Body of pancreas (tissue), 4 donors: ENCODE measurements at regions not wholly inside any gene's neighbourhood (a gene's known extent, or its start where the extent isn't known, plus 50 kb on each side); places are given as distances from the start of the nearest gene placed in this dataset.

Experiments used
- ATAC-seq: fragments of 150-250 bp; one replicate; pipeline ENCODE4 v1.9.1; 2016
- DNase-seq, 4 donors: peaks; one replicate each; pipeline ENCODE4 v3.0.0-alpha.2; 2019
- H3K27ac ChIP-seq, 4 donors: fragments of 200-600 bp; sonication (generic); 1 replicate in 3 of 4; 2 replicates in 1 of 4; pipeline versions ENCODE4 v1.5.1 to v1.6.1; 2016 to 2019; ENCODE audit warnings: mild to moderate bottlenecking in 1 of 4, mixed read lengths in 1 of 4, moderate library complexity in 1 of 4
- H3K27me3 ChIP-seq, 2 donors: fragments of 200-600 bp; sonication (generic); one replicate each; pipeline ENCODE4 v1.6.0; 2016; ENCODE audit warnings: mild to moderate bottlenecking in 1 of 2
- H3K36me3 ChIP-seq, 2 donors: fragments of 200-600 bp; sonication (generic); replicated peaks in 1 of 2; 2 replicates each; pipeline ENCODE4 v1.5.1; 2016; ENCODE audit warnings: low read depth in 2 of 2; ENCODE audit not compliant: insufficient read depth in 1 of 2
- H3K4me1 ChIP-seq: fragments of 200-600 bp; sonication (generic); one replicate; pipeline ENCODE4 v1.6.0; 2016
- H3K4me3 ChIP-seq, 2 donors: fragments of 200-600 bp; sonication (generic); 1 replicate in 1 of 2; 2 replicates in 1 of 2; pipeline ENCODE4 v1.5.1; 2016 to 2019
- H3K9me3 ChIP-seq, 3 donors: fragments of 200-600 bp; sonication (generic); 1 replicate in 2 of 3; 2 replicates in 1 of 3; pipeline ENCODE4 v1.5.1; 2016
- POLR2A ChIP-seq, 3 donors: fragments of 450-650 bp; IDR thresholded peaks; one replicate each; pipeline ENCODE4 v1.6.1; 2016; ENCODE audit warnings: antibody characterized with exemption in 3 of 3, mild to moderate bottlenecking in 2 of 3
- WGBS, 2 donors: methylation state at CpG; one replicate each; pipeline ENCODE4 v1.1.5; 2017; 5-methylcytosine and 5-hydroxymethylcytosine counted together
- intact Hi-C: fragments of 100-400 bp; cut with DNase I; formaldehyde crosslinking; loops from one replicate; pipeline ENCODE4 v1.15.1; 2023
- TF ChIP-seq, protein P1 (sequence below), 7 experiments: fragments of 450-650 bp in 4 of 7; fragments of 200-600 bp in 3 of 7; sonication (generic) in 3 of 7; IDR thresholded peaks; one replicate each; pipeline ENCODE4 v1.5.1; 2016 to 2019; ENCODE audit warnings: antibody characterized with exemption in 7 of 7

DNA sequence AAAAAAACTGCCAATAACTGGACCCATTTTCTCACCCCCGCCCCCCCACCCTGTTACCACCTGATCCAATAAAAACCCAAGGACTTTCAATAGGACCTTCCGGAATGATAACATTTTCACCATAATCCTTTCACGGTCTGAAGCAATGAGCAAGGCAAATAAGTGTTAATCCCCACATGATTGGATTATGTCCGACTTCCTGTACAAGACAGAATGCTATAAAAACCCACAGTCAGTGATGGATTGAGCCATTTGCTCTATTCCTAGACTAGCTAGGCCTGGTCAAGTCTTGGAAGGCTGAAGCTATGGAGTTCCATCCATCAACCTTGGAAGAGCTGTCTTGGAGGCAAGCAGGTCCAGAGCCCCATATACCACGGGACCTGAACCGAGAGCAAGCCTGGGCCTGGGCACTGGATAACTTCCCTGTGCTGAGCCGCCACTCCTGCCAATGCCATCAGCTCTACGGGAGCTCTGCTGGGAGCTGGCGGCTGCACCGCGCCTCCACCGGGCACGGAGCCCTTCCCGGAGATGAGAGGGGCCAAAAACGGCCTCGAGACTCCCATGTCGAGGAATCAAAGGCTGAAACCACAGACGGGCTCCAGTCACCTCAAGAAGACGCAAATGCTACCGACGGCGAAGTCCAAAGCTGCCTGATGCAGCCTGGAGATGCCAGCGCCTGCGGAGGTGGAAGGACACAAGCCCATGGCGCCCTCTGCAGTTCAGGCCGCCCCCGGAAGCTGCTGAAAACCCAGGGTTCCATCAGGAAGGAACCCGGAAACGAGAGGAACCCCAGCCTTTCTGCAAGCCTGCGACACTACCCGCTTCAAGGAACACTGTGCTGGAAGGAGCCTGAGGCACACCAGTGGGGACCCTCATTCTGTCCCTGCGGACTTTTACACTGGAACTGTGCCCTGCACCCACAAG, 69.2 kb downstream of the ANXA2R start:
- H3K4me3 ChIP-seq: no peak overlapping the region
- DNase-seq (no peak), ATAC-seq (no peak)
- no peaks in the 10 kb centered on the region for H3K27me3 ChIP-seq
- TF ChIP-seq POLR2A (IDR thresholded peaks at IDR 0.05): no peak
- TF ChIP-seq, protein P1, sequence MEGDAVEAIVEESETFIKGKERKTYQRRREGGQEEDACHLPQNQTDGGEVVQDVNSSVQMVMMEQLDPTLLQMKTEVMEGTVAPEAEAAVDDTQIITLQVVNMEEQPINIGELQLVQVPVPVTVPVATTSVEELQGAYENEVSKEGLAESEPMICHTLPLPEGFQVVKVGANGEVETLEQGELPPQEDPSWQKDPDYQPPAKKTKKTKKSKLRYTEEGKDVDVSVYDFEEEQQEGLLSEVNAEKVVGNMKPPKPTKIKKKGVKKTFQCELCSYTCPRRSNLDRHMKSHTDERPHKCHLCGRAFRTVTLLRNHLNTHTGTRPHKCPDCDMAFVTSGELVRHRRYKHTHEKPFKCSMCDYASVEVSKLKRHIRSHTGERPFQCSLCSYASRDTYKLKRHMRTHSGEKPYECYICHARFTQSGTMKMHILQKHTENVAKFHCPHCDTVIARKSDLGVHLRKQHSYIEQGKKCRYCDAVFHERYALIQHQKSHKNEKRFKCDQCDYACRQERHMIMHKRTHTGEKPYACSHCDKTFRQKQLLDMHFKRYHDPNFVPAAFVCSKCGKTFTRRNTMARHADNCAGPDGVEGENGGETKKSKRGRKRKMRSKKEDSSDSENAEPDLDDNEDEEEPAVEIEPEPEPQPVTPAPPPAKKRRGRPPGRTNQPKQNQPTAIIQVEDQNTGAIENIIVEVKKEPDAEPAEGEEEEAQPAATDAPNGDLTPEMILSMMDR (IDR thresholded peaks at IDR 0.05): no peak
- no peaks in the 10 kb centered on the region for H3K36me3 ChIP-seq
- H3K27ac ChIP-seq: no peak overlapping the region
- no peaks in the 10 kb centered on the region for H3K4me1 ChIP-seq
- WGBS, 2 donors: 65 to 68% methylated on average over 18 to 30 of the region's 32 CpGs
- no peaks in the 10 kb centered on the region for H3K9me3 ChIP-seq
- intact Hi-C loops: no loop called here

DNA sequence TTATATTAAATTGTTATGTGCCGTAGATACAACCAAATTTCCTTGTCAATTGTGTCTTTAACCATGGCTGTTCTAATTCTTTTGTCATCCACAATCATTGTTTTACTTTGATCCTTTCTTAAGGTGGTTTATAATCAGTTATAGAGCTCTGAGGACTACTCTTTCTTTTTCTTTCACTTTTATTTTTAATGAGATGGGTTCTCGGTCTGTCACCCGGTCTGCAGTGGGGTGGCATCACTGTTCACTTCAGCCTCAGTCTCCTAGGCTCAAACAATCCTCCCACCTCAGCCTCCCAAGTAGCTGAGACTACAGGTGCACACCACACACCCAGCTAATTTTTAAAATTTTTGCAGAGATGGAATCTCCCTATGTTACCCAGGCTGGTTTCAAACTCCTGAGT, 74.2 kb downstream of the ANXA2R start:
- Histone ChIP-seq H3K36me3 (no peaks in the 10 kb centered on the region), H3K27me3 (no peaks in the 10 kb centered on the region), H3K4me3 (no peak overlapping the region), H3K27ac (no peak overlapping the region), H3K4me1 (no peaks in the 10 kb centered on the region), H3K9me3 (no peaks in the 10 kb centered on the region)
- TF ChIP-seq, protein P1 (IDR thresholded peaks at IDR 0.05): no peak
- no peak for TF ChIP-seq POLR2A (IDR thresholded peaks at IDR 0.05)
- intact Hi-C loops: no loop called here
- ATAC-seq: no peak
- 80 to 81% methylated on average over 3 of the region's 3 CpGs for WGBS, 2 donors
- no peak for DNase-seq

DNA sequence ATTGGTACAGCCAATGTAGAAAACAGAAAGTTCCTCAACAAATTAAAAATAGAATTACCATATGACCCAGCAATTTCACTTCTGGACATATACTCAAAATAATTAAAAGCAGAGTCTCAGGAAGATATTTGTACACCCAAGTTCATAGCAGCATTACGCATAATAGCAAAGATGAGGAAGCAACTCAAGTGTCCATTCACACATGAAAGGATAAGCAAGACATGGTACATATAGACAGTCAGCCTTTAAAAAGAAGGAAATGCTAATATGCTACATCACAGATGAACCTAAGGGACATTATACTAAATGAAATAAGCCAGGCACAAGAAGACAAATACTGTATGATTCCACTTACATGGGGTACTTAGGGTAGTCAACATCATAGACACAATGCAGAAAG, 76.7 kb downstream of the ANXA2R start:
- Histone ChIP-seq H3K36me3 (no peaks in the 10 kb centered on the region), H3K9me3 (no peaks in the 10 kb centered on the region), H3K27me3 (no peaks in the 10 kb centered on the region), H3K4me3 (no peak overlapping the region), H3K4me1 (no peaks in the 10 kb centered on the region), H3K27ac (no peak overlapping the region)
- TF ChIP-seq, protein P1 (IDR thresholded peaks at IDR 0.05): no peak
- TF ChIP-seq POLR2A (IDR thresholded peaks at IDR 0.05): no peak
- DNase-seq (no peak), ATAC-seq (no peak)
- intact Hi-C loops: no loop called here
- WGBS, 2 donors: 81 to 90% methylated on average over 1 of the region's 1 CpG

DNA sequence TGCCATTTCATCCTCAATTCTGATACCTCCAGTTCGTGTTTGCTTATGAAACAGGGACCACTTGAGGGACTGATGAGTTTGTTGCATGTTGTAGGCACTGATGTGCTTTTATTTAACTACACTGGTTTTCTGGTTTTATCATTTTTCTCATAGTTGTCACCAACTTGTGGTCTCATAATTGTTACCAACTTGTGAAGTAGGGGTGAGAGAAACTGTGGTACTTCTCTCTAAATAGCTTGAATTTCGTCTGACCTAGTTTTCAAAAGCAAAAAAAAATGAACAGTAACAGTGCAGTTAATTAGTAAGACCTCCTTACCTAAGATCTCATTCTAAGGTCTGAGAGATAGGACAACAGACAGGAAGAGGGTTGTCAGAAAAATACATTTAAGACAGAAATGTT, 78.0 kb downstream of the ANXA2R start:
- H3K4me3 ChIP-seq: no peak overlapping the region
- 46 to 50% methylated on average over 2 of the region's 2 CpGs for WGBS, 2 donors
- ATAC-seq (no peak), DNase-seq (no peak)
- H3K9me3 ChIP-seq: no peaks in the 10 kb centered on the region
- H3K4me1 ChIP-seq: no peaks in the 10 kb centered on the region
- TF ChIP-seq, protein P1 (IDR thresholded peaks at IDR 0.05): no peak
- TF ChIP-seq POLR2A (IDR thresholded peaks at IDR 0.05): no peak
- H3K27me3 ChIP-seq: no peaks in the 10 kb centered on the region
- H3K27ac ChIP-seq: no peak overlapping the region
- intact Hi-C loops: no loop called here
- H3K36me3 ChIP-seq: no peaks in the 10 kb centered on the region

DNA sequence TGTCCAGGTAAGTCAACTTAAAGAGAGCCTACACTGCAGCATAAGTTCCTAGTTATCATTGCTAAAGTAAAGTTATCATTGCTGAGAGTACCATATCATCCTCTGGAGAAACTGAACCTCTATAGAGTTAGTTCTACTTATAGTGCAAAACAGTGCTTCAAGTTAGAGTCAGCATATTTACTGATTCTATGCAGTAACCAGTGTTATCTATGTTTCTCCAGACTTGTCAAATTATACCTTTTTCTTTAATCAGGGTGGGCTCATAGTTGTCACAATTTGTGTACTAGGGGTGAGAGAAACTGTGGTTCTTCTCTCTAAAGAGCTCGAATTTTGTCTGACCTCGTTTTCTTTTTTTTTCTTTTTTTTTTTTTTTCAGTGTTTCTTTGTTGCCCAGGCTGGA, 79.6 kb downstream of the ANXA2R start:
- Histone ChIP-seq H3K36me3 (no peaks in the 10 kb centered on the region), H3K4me1 (no peaks in the 10 kb centered on the region), H3K9me3 (no peaks in the 10 kb centered on the region), H3K27me3 (peaks cover 0 to 3% of the 10 kb centered on the region in 2 donors), H3K4me3 (no peak overlapping the region), H3K27ac (no peak overlapping the region)
- DNase-seq (no peak), ATAC-seq (no peak)
- WGBS, 2 donors: 36 to 40% methylated on average over 2 of the region's 2 CpGs
- intact Hi-C loops: no loop called here
- TF ChIP-seq, protein P1 (IDR thresholded peaks at IDR 0.05): no peak
- TF ChIP-seq POLR2A (IDR thresholded peaks at IDR 0.05): no peak
